KOPT-K1 (cell line): ENCODE measurements at regions not wholly inside any gene's neighbourhood (a gene's known extent, or its start where the extent isn't known, plus 50 kb on each side); places are given as distances from the start of the nearest gene placed in this dataset.

Experiments used
- H3K27ac ChIP-seq: fragments of 200-600 bp; sonication (generic); 2 replicates; pipeline ENCODE4 v1.5.1; 2016; ENCODE audit warnings: antibody characterized with exemption, mild to moderate bottlenecking, low read depth, low read length; ENCODE audit not compliant: poor library complexity, severe bottlenecking
- H3K36me3 ChIP-seq: fragments of 200-600 bp; sonication (generic); 2 replicates; pipeline ENCODE4 v1.5.1; 2017; ENCODE audit warnings: antibody characterized with exemption, mild to moderate bottlenecking, low read length, moderate library complexity; ENCODE audit not compliant: insufficient read depth
- H3K9me3 ChIP-seq: fragments of 200-600 bp; sonication (generic); 2 replicates; pipeline ENCODE4 v1.5.1; 2017; ENCODE audit warnings: antibody characterized with exemption, low read length, mild to moderate bottlenecking; ENCODE audit not compliant: insufficient read depth, poor library complexity, severe bottlenecking

DNA sequence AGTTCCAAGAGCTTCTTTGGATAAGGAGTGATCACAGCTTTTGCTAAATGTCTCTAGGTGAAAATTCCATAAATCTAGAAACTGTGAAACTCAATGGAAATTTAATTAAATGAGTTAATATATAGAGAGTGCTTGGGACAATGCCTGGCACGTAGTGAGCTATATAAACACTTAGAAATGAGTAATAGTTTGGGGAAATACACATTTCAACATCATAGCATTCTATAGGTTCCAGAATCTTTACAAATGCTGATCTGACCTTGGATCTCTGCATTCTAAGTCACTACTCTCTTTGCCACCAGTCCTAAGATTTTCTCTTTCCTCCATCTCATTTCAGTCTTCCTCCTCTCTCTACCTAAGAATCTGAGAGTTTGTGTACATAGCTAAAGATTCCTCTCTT, 175.6 kb downstream of the SOX9 start:
- H3K27ac ChIP-seq: no peak overlapping the region
- H3K9me3 ChIP-seq: no peaks in the 10 kb centered on the region
- no peaks in the 10 kb centered on the region for H3K36me3 ChIP-seq

DNA sequence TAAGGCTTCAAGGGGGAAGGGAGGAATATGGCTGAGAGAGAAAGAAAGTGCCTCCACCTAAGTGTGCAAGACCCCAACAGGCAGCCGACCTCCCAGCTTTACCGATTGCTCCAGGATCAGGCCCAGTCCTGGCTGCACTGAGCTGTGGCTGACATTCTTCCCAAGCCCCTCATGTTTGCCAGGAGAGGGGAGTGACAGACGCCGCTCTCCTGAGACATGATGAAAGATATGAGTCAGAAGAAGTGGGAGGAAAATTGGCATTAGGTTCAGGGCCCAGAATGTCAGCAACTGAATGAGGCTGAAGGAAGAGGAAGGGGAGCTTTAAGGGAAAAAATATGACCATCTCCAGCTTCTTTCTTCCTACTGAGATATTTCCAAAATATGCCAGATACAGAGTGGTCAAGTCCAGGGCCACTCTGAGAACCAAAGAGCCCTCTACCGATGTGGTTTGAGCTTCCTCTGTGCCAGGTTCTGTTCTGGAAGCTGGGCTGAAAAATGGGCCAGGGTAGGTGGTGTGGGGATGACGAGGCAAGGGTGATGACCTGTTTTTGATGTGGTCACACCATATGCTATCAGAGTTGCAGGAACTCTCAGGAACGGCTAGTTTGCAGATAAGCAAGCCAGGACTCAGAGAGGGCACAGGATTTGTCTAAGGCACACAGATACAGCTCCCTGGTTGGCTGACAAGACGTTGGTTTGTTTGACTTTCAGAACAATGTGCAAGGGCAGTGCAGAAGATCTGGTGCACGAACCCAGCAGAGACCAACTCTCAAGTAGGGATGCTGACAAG, 176.7 kb downstream of the SOX9 start:
- H3K27ac ChIP-seq: no peak overlapping the region
- H3K36me3 ChIP-seq: no peaks in the 10 kb centered on the region
- H3K9me3 ChIP-seq: no peaks in the 10 kb centered on the region

DNA sequence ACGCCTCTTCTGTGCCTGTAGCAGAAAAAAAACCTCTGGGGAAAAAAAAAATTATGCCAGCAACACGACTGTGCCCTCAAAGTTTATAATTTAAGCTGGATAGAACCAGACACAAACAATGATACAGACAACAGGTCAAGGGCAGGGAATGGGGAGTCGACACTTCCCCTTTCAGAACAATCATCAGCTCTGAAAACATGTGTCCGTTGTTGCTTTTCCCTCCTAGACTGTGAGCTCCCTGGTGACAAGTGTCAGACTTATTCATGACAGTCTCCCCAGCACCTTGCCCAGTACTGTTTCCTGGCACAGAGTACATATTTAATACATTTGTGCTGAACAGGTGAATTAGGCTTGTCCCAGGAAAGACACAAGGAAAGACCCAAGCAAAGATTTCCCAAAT, 178.3 kb downstream of the SOX9 start:
- no peaks in the 10 kb centered on the region for H3K36me3 ChIP-seq
- no peak overlapping the region for H3K27ac ChIP-seq
- no peaks in the 10 kb centered on the region for H3K9me3 ChIP-seq

DNA sequence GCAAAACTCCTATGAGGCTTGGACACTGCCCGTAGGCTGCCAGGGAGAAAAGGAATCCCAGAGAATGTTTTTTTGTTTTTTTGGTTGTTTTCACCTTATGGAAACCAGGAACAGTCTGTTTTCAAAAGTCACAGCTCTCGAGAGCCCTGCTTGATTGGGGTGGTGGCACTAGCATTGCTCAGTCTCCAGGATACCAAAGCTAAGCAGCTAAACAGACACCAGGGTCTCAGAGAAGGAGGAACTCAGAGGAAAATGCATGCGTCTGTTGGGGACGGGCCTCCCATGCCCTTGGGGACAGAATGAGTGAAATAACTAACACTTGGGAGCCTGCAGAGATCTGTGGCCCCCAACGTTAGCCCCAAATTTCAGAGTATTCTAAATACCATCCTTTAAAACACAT, 178.8 kb downstream of the SOX9 start:
- Histone ChIP-seq H3K9me3 (no peaks in the 10 kb centered on the region), H3K27ac (no peak overlapping the region), H3K36me3 (no peaks in the 10 kb centered on the region)

- no peaks in the 10 kb centered on the region for H3K36me3 ChIP-seq
- H3K9me3 ChIP-seq: no peaks in the 10 kb centered on the region
- H3K27ac ChIP-seq: no peak overlapping the region
Measured at GRCh38 chr17:72301887-72302286, 181.1 kb downstream of the SOX9 start.

GRCh38 chr17:72302735-72303134, 181.9 kb downstream of the SOX9 start:
- H3K27ac ChIP-seq: no peak overlapping the region
- no peaks in the 10 kb centered on the region for H3K36me3 ChIP-seq
- H3K9me3 ChIP-seq: no peaks in the 10 kb centered on the region

- Histone ChIP-seq H3K36me3 (no peaks in the 10 kb centered on the region), H3K9me3 (no peaks in the 10 kb centered on the region), H3K27ac (no peak overlapping the region)
Measured at GRCh38 chr17:72303787-72304733, 183.2 kb downstream of the SOX9 start.

- no peaks in the 10 kb centered on the region for H3K36me3 ChIP-seq
- no peaks in the 10 kb centered on the region for H3K9me3 ChIP-seq
- H3K27ac ChIP-seq: no peak overlapping the region
Measured at GRCh38 chr17:72304859-72305258, 184.0 kb downstream of the SOX9 start.

DNA sequence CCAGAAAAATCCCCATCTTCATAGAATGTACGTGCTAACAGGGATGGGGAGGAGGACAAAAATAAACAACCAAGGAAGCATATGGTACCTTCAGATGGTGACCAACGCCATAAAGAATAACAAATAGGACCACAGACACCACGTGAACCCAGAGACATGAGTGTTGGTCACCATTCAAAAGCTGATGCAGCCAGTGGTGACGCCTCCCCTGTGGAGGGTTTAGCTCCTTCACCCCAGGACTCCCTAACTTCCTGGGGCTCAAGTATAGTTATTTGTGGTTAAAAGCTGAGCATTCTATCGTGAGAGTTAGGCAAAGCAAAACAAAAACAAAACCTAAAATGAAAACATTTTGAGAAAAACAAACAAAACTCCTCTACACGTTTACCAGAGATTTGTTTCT, 184.7 kb downstream of the SOX9 start:
- H3K36me3 ChIP-seq: no peaks in the 10 kb centered on the region
- no peaks in the 10 kb centered on the region for H3K9me3 ChIP-seq

DNA sequence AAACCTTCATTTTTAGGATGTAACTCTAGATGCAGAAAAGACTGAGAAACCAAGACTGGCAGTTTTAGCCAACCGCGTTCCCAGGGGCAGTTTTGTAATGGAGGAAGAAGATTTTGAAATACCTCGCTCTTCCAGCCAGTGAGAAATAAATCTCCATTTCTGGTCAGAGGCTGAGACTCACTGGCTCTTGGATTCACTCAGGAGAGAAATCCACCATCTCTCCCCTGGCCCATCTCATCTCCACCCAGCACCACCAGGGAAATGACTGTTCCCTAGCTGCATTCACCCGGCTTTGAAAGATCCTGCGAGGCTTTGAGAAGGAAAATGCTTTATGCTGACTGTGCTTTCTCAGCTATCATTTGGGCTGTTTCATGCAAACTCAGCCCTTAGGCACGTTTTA, 185.2 kb downstream of the SOX9 start:
- H3K9me3 ChIP-seq: no peaks in the 10 kb centered on the region

More for the DNA sequence above, 184.7 kb downstream of the SOX9 start:
- no peak overlapping the region for H3K27ac ChIP-seq

DNA sequence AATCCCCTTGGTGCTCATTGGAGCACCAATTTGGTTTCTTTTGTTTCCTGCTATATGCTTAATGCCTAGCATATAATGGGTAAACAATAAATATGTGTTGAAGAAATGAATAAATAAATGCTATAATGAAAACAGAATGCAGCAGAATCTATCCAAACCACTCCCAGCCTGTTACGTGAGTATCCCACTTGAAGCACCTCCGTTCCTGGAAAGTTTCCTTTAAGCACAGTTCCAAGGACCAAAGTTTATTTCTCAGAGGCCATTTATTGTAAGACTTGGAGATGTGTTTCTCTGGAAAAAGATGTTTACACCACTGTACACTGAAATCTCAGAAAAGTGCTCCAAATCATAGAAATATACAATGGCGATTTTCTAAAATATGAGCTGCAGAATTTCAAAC, 187.0 kb downstream of the SOX9 start:
- no peak overlapping the region for H3K27ac ChIP-seq
- no peaks in the 10 kb centered on the region for H3K36me3 ChIP-seq
- no peaks in the 10 kb centered on the region for H3K9me3 ChIP-seq

More for the DNA sequence above, 185.2 kb downstream of the SOX9 start:
- Histone ChIP-seq H3K36me3 (no peaks in the 10 kb centered on the region), H3K27ac (no peak overlapping the region)

- Histone ChIP-seq H3K9me3 (no peaks in the 10 kb centered on the region), H3K36me3 (no peaks in the 10 kb centered on the region), H3K27ac (no peak overlapping the region)
Measured at GRCh38 chr17:72308744-72309385, 188.0 kb downstream of the SOX9 start.

DNA sequence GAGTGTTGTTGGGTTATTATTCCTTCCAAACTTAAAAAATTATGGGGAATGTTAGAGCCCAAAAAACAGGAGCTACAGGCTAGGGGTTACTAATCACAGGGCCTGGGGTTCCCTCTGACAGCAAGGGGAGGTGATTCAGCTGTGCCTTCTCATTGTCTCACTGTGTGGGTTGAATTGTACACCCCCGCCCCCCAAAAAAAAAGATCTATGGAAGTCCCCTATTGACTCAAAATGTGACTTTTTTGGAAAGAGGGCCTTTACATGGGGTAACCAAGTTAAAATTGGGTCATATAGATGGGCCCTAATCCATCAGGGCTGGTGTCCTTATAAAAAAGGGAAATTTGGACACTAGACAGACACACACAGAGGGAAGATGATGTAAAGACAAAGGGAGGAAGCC, 190.2 kb downstream of the SOX9 start:
- Histone ChIP-seq H3K27ac (no peak overlapping the region), H3K36me3 (no peaks in the 10 kb centered on the region), H3K9me3 (no peaks in the 10 kb centered on the region)

- no peaks in the 10 kb centered on the region for H3K9me3 ChIP-seq
- no peaks in the 10 kb centered on the region for H3K36me3 ChIP-seq
- H3K27ac ChIP-seq: no peak overlapping the region
Measured at GRCh38 chr17:72315122-72315913, 194.5 kb downstream of the SOX9 start.
